NT2/D1 (cell line): ENCODE measurements at regions not wholly inside any gene's neighbourhood (a gene's known extent, or its start where the extent isn't known, plus 50 kb on each side); places are given as distances from the start of the nearest gene placed in this dataset.

Experiments used
- SUZ12 ChIP-seq: IDR thresholded peaks from 2 replicates; pipeline ENCODE4 v1.6.1; 2011; ENCODE audit not compliant: insufficient read length, insufficient read depth; ENCODE audit errors: extremely low read depth
- YY1 ChIP-seq: IDR thresholded peaks from 2 replicates; pipeline ENCODE4 v1.6.1; 2011; ENCODE audit not compliant: insufficient read length, insufficient read depth
- ZNF274 ChIP-seq: IDR thresholded peaks from 2 replicates; pipeline ENCODE4 v1.6.1; 2011; ENCODE audit warnings: mild to moderate bottlenecking, low read depth, low read length

GRCh38 chr10:62581351-62581750 lies 207.2 kb downstream of the ZNF365 start:
- no peak for TF ChIP-seq YY1
- TF ChIP-seq ZNF274 = no peak
- no peak for TF ChIP-seq SUZ12
